H1 (cell line): ENCODE measurements at regions not wholly inside any gene's neighbourhood (a gene's known extent, or its start where the extent isn't known, plus 50 kb on each side); places are given as distances from the start of the nearest gene placed in this dataset.

Experiments
- CTCF ChIA-PET: fragments of 300-600 bp; sonication (Branson Sonifier 250); formaldehyde crosslinking; loops from one replicate; lab custom pipeline; 2021; ENCODE audit not compliant: partially characterized antibody; lab: Charles Lee
- POLR2A ChIA-PET: fragments of 300-600 bp; sonication (Branson Sonifier 250); formaldehyde crosslinking; loops from one replicate; lab custom pipeline; 2021; ENCODE audit warnings: inconsistent platforms; ENCODE audit not compliant: partially characterized antibody; lab: Charles Lee
- DNase-seq, 2 experiments: peaks; one replicate each; pipeline versions ENCODE4 v3.0.0 to v3.0.0-alpha.2; 2010 to 2022; ENCODE audit warnings: low spot score in 2 of 2, low read depth in 1 of 2, mixed read lengths in 1 of 2
- FAIRE-seq: peaks from 2 replicates; lab custom pipeline; 2011; peaks lifted over from hg19 to GRCh38; lab: Jason Lieb, UNC
- H2AFZ ChIP-seq: 2 replicates; pipeline ENCODE4 v1.8.1; 2012; ENCODE audit warnings: low read length, inconsistent platforms
- H2AK5ac ChIP-seq: 2 replicates; pipeline ENCODE4 v1.6.1; 2013; ENCODE audit warnings: low read depth, low read length
- H2BK120ac ChIP-seq: replicated peaks from 2 replicates; pipeline ENCODE3; 2013; ENCODE audit warnings: low read depth, low read length, inconsistent platforms
- H2BK12ac ChIP-seq: 2 replicates; pipeline ENCODE4 v1.6.1; 2013; ENCODE audit warnings: low read depth, low read length
- H2BK15ac ChIP-seq: 2 replicates; pipeline ENCODE4 v1.6.1; 2013; ENCODE audit warnings: low read length
- H2BK20ac ChIP-seq: 2 replicates; pipeline ENCODE4 v1.6.1; 2013; ENCODE audit warnings: low read length
- H2BK5ac ChIP-seq: 2 replicates; pipeline ENCODE4 v1.6.1; 2013; ENCODE audit warnings: low read depth, low read length
- H3K14ac ChIP-seq: 2 replicates; pipeline ENCODE4 v1.6.1; 2013; ENCODE audit warnings: inconsistent platforms; ENCODE audit not compliant: insufficient read length
- H3K18ac ChIP-seq: 2 replicates; pipeline ENCODE4 v1.6.1; 2013; ENCODE audit warnings: low read length; ENCODE audit errors: extremely low read depth
- H3K23ac ChIP-seq: 2 replicates; pipeline ENCODE4 v1.6.1; 2013; ENCODE audit warnings: inconsistent platforms; ENCODE audit not compliant: insufficient read length
- H3K23me2 ChIP-seq: 2 replicates; pipeline ENCODE4 v1.6.1; 2013; ENCODE audit warnings: low read depth, low read length
- H3K27ac ChIP-seq: 2 replicates; pipeline ENCODE4 v1.6.1; 2011; ENCODE audit warnings: low read depth, low read length, inconsistent platforms
- H3K27me3 ChIP-seq, 4 experiments: replicated peaks in 1 of 4; 1 replicate in 1 of 4; 2 replicates in 3 of 4; pipeline versions ENCODE4 v1.6.1 to v1.8.1; 2011 to 2013; ENCODE audit warnings: low read length in 3 of 4, mild to moderate bottlenecking in 3 of 4, inconsistent platforms in 2 of 4, mixed read lengths in 2 of 4, moderate library complexity in 1 of 4; ENCODE audit not compliant: control insufficient read depth in 3 of 4, insufficient read depth in 3 of 4; ENCODE audit errors: extremely low read depth in 1 of 4
- H3K36me3 ChIP-seq, 4 experiments: 2 replicates each; pipeline versions ENCODE4 v1.6.1 to v1.8.1; 2011 to 2013; ENCODE audit warnings: mild to moderate bottlenecking in 4 of 4, low read length in 3 of 4, moderate library complexity in 2 of 4, control low read depth in 1 of 4, inconsistent platforms in 1 of 4; ENCODE audit not compliant: insufficient read depth in 4 of 4, control insufficient read depth in 2 of 4
- H3K4ac ChIP-seq: replicated peaks from 2 replicates; pipeline ENCODE3; 2013; ENCODE audit warnings: low read length, low read depth, mixed read lengths, inconsistent platforms; ENCODE audit not compliant: insufficient read length
- H3K4me1 ChIP-seq, 4 experiments: replicated peaks in 1 of 4; 1 replicate in 1 of 4; 2 replicates in 3 of 4; pipeline versions ENCODE4 v1.6.1 to v1.8.1; 2011 to 2013; ENCODE audit warnings: low read length in 3 of 4, inconsistent platforms in 2 of 4, mixed read lengths in 1 of 4; ENCODE audit not compliant: insufficient read depth in 4 of 4, control insufficient read depth in 3 of 4
- H3K4me2 ChIP-seq, 2 experiments: 2 replicates each; pipeline versions ENCODE4 v1.6.1 to v1.8.1; 2011 to 2013; ENCODE audit warnings: low read depth in 2 of 2, low read length in 2 of 2, control low read depth in 1 of 2, inconsistent platforms in 1 of 2, mild to moderate bottlenecking in 1 of 2; ENCODE audit not compliant: insufficient read depth in 1 of 2
- H3K4me3 ChIP-seq, 4 experiments: fragments of 200-600, 300-600 bp in 1 of 4; sonication (generic), shearing (Covaris generic), sonication (Bioruptor Twin) in 1 of 4; 2 replicates each; pipeline versions ENCODE4 v1.5.1 to v1.8.1; 2011 to 2016; ENCODE audit warnings: low read length in 4 of 4, low read depth in 3 of 4, control low read depth in 2 of 4, inconsistent platforms in 2 of 4, mild to moderate bottlenecking in 2 of 4, mixed read lengths in 1 of 4, moderate library complexity in 1 of 4; ENCODE audit not compliant: insufficient read depth in 2 of 4; ENCODE audit errors: extremely low read depth in 1 of 4
- H3K56ac ChIP-seq: replicated peaks from 2 replicates; pipeline ENCODE3; 2013; ENCODE audit warnings: low read depth, mild to moderate bottlenecking, mixed read lengths, low read length, inconsistent platforms; ENCODE audit not compliant: insufficient read length
- H3K79me1 ChIP-seq: 2 replicates; pipeline ENCODE4 v1.6.1; 2013; ENCODE audit warnings: low read depth, low read length, control low read depth
- H3K79me2 ChIP-seq, 2 experiments: 2 replicates each; pipeline versions ENCODE4 v1.6.1 to v1.8.1; 2012 to 2013; ENCODE audit warnings: low read length in 2 of 2, mild to moderate bottlenecking in 2 of 2, inconsistent platforms in 1 of 2; ENCODE audit not compliant: insufficient read depth in 2 of 2, control insufficient read depth in 1 of 2
- H3K9ac ChIP-seq, 4 experiments: replicated peaks in 1 of 4; 1 replicate in 1 of 4; 2 replicates in 3 of 4; pipeline versions ENCODE4 v1.6.1 to v1.8.1; 2011 to 2013; ENCODE audit warnings: low read depth in 3 of 4, low read length in 3 of 4, control low read depth in 2 of 4, mild to moderate bottlenecking in 2 of 4, moderate library complexity in 2 of 4, inconsistent platforms in 1 of 4; ENCODE audit errors: extremely low read depth in 1 of 4
- H3K9me3 ChIP-seq, 2 experiments: 2 replicates each; pipeline versions ENCODE4 v1.6.1 to v1.8.1; 2012 to 2013; ENCODE audit warnings: mild to moderate bottlenecking in 2 of 2, moderate library complexity in 2 of 2, control low read depth in 1 of 2, inconsistent platforms in 1 of 2, low read depth in 1 of 2, low read length in 1 of 2, mixed read lengths in 1 of 2; ENCODE audit not compliant: insufficient read depth in 2 of 2
- H4K20me1 ChIP-seq, 2 experiments: replicated peaks in 1 of 2; 2 replicates each; pipeline versions ENCODE3 to v1.8.1; 2011 to 2013; ENCODE audit warnings: inconsistent platforms in 2 of 2, low read length in 2 of 2, mild to moderate bottlenecking in 1 of 2; ENCODE audit not compliant: insufficient read depth in 2 of 2, control insufficient read depth in 1 of 2
- H4K5ac ChIP-seq: 2 replicates; pipeline ENCODE4 v1.6.1; 2013; ENCODE audit warnings: low read length, low read depth, mixed read lengths, inconsistent platforms; ENCODE audit not compliant: insufficient read length
- H4K8ac ChIP-seq: 2 replicates; pipeline ENCODE4 v1.8.0; 2013; ENCODE audit warnings: mild to moderate bottlenecking, moderate library complexity, low read length, inconsistent platforms; ENCODE audit not compliant: insufficient read depth; ENCODE audit errors: extremely low read depth
- H4K91ac ChIP-seq: replicated peaks from 2 replicates; pipeline ENCODE3; 2013; ENCODE audit warnings: low read length, mixed read lengths, inconsistent platforms; ENCODE audit not compliant: insufficient read length
- SP2 ChIP-seq: IDR thresholded peaks from 2 replicates; pipeline ENCODE4 v1.6.1; 2012; ENCODE audit warnings: mild to moderate bottlenecking, low read length, inconsistent platforms
- WGBS, 2 experiments: shearing (Covaris generic) in 1 of 2; methylation state at CpG; one replicate each; pipeline versions ENCODE4 v1.1.6 to v1.1.7; 2013 to 2015; ENCODE audit warnings: low lambda C conversion rate in 2 of 2, mixed read lengths in 2 of 2, inconsistent platforms in 1 of 2, low coverage in 1 of 2, missing lambda C conversion rate in 1 of 2; ENCODE audit not compliant: insufficient replicate concordance in 2 of 2, insufficient coverage in 1 of 2, insufficient read length in 1 of 2; ENCODE audit errors: extremely low coverage in 1 of 2, missing lambda C conversion rate in 1 of 2; 5-methylcytosine and 5-hydroxymethylcytosine counted together
- TF ChIP-seq, protein P1 (sequence below): IDR thresholded peaks from 2 replicates; pipeline ENCODE4 v1.6.1; 2012; ENCODE audit warnings: inconsistent platforms

DNA sequence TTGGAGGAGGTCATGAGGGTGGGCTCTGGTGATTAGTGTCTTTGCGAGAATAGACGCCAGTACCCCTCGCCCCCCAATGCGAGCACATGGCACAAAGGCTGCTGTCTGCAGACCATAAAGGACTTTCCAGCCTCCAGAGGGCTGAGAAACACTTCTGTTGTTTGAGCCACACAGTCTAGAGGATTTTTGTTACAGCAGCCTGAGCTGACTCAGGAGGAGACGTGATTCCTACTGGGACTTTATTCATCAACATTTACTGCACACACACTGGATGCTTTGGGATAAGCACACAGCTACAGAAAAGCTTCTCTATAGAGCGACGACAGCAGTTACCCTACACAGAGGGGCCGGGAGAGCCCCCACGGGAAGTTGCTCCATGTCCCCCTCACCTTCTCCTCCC, 345.0 kb downstream of the CTTN start:
- POLR2A ChIA-PET: interaction anchor here (1.2 to 1.3 kb wide), 2 partner anchors 8 to 10 kb away, joined by 3 to 4 read pairs; no protein-coding TSS in a partner anchor
- no peaks in the 10 kb centered on the region for H3K27me3 ChIP-seq
- H2AK5ac ChIP-seq: no peak overlapping the region
- peak overlapping the region; percentile 4; the same call in 1 of the 2 replicates for H2BK20ac ChIP-seq
- no peak overlapping the region for H2BK15ac ChIP-seq
- H3K4me1 ChIP-seq: peaks cover 10 to 27% (median 18%) of the 10 kb centered on the region in 4 experiments
- no peak overlapping the region for H2BK120ac ChIP-seq
- H3K9ac ChIP-seq: no peak overlapping the region
- no peak overlapping the region for H4K8ac ChIP-seq
- no peak overlapping the region for H3K18ac ChIP-seq
- H3K4me2 ChIP-seq: 0 out of 4 replicates have a peak overlapping the region, but pooled peaks have one; percentile 8 to 39
- DNase-seq (no peak), FAIRE-seq (no peak)
- no peaks in the 10 kb centered on the region for H3K36me3 ChIP-seq
- peak overlapping the region; percentile 76; the same call in 1 of the 2 replicates for H2BK5ac ChIP-seq
- CTCF ChIA-PET: interaction anchor here (0.8 to 3.2 kb wide), 7 partner anchors 10 to 276 kb away, joined by 3 to 19 read pairs (median 5); no protein-coding TSS in a partner anchor
- no peaks in the 10 kb centered on the region for H3K79me2 ChIP-seq
- H3K9me3 ChIP-seq: no peaks in the 10 kb centered on the region
- no peak for TF ChIP-seq SP2
- TF ChIP-seq, protein P1, sequence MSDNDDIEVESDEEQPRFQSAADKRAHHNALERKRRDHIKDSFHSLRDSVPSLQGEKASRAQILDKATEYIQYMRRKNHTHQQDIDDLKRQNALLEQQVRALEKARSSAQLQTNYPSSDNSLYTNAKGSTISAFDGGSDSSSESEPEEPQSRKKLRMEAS: 0 out of 2 replicates have a peak, but pooled peaks have one; percentile 8
- no peak overlapping the region for H4K91ac ChIP-seq
- H2BK12ac ChIP-seq: no peak overlapping the region; the same call in 1 of the 2 replicates
- 80% methylated on average over 6 of the region's 9 CpGs; no CpG with 5 or more reads in 1 of the 2 experiments for WGBS, 2 experiments
- H3K14ac ChIP-seq: no peak overlapping the region
- H3K4ac ChIP-seq: no peak overlapping the region
- no peak overlapping the region for H3K23ac ChIP-seq
- H4K20me1 ChIP-seq: peaks cover 0 to 3% of the 10 kb centered on the region in 2 experiments
- H3K23me2 ChIP-seq: peaks cover 4% of the 10 kb centered on the region; the same call in 1 of the 2 replicates
- no peak overlapping the region for H2AFZ ChIP-seq
- no peak overlapping the region for H3K4me3 ChIP-seq
- H3K79me1 ChIP-seq: peaks cover 8% of the 10 kb centered on the region
- H3K27ac ChIP-seq: no peak overlapping the region
- H3K56ac ChIP-seq: no peak overlapping the region
- H4K5ac ChIP-seq: no peak overlapping the region
